22Rv1 (cell line): ENCODE measurements at regions not wholly inside any gene's neighbourhood (a gene's known extent, or its start where the extent isn't known, plus 50 kb on each side); places are given as distances from the start of the nearest gene placed in this dataset.

Experiments used
- H3K27ac ChIP-seq: fragments of 450-650 bp; 2 replicates; pipeline ENCODE4 v1.5.1; 2017
- ZFX ChIP-seq: fragments of 450-650 bp; IDR thresholded peaks from 2 replicates; pipeline ENCODE4 v1.6.1; 2017; ENCODE audit warnings: antibody characterized with exemption, borderline replicate concordance
- TF ChIP-seq, protein P1 (sequence below): fragments of 450-650 bp; IDR thresholded peaks from 2 replicates; pipeline ENCODE4 v1.5.1; 2017; ENCODE audit warnings: mild to moderate bottlenecking

DNA sequence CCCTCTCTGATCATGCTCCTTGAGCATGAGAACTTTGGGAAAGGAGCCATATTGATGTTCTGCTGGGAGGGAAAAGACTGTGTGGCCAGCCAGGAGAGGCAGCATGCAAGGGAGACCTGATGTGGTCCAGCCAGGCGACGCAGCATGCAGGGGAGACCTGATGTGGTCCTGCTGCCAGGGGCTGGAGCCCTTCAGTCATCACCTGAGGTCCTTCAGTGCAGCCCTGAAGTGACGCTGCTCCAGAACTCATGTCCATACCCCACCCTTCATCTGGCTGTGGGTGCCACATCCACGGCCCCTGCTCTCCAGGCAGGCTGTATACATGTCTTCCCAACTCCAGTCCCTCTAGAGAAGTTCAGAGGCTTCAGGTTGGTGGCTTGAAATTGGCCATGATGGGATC is 134.4 kb downstream of the ERMARD start:
- TF ChIP-seq, protein P1, sequence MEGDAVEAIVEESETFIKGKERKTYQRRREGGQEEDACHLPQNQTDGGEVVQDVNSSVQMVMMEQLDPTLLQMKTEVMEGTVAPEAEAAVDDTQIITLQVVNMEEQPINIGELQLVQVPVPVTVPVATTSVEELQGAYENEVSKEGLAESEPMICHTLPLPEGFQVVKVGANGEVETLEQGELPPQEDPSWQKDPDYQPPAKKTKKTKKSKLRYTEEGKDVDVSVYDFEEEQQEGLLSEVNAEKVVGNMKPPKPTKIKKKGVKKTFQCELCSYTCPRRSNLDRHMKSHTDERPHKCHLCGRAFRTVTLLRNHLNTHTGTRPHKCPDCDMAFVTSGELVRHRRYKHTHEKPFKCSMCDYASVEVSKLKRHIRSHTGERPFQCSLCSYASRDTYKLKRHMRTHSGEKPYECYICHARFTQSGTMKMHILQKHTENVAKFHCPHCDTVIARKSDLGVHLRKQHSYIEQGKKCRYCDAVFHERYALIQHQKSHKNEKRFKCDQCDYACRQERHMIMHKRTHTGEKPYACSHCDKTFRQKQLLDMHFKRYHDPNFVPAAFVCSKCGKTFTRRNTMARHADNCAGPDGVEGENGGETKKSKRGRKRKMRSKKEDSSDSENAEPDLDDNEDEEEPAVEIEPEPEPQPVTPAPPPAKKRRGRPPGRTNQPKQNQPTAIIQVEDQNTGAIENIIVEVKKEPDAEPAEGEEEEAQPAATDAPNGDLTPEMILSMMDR = no peak
- no peak for TF ChIP-seq ZFX
- no peak overlapping the region for H3K27ac ChIP-seq

DNA sequence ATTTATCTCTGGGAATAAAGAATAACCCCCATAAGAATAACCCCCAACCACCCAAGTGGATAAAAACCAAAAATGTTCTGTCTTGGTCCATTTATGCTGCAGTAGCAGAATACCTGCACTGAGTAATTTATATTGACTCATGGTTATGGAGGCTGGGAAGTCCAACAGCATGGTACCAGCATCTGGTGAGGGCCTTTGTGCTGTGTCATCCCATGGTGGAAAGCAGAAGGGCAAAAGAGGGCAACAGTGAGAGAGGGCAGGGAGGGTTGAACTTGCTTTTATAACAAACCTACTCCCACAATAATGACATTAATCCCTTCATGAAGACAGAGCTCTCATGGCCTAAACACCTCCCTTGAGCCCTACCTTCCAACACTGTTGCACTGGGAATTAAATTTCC is 133.7 kb downstream of the ERMARD start:
- TF ChIP-seq, protein P1 = no peak
- no peak for TF ChIP-seq ZFX
- no peak overlapping the region for H3K27ac ChIP-seq

DNA sequence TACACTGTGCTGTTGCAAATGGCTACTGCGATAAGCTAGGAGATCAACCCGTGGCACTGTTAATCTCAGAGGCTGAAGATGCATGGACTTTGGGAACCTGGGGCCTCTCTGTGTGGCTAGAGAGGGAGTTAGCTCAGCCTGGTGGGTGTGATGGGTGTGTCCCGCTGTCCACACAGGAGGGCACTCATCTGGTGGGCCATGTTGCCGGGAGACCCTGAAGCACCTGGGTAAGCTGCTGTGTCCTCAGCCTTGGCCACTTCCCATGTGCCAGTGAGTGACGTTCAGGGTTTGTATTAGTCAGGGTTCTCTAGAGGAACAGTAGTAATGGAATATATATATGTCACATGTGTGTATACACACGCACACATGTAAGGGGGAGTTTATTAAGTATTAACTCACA is 132.7 kb downstream of the ERMARD start:
- TF ChIP-seq, protein P1 = no peak
- TF ChIP-seq ZFX = no peak
- no peak overlapping the region for H3K27ac ChIP-seq

DNA sequence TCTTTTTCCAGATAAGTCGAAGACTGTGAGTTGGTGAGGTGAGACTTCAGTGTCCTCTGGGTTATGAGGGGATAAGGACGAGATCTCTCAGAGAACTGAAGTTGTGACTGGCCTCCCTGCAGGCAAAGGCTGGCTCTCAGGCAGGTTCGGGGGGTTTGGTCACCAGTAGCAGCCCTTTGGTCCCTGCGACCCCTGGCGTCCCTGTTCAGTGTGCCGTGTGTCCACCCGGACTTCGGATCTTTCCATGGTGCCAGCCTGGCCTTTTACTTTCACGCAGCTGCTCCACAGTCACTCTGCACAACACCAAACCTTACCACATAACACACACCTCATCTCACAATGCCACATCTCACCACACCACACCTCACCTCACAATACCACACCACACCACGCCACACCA is 131.9 kb downstream of the ERMARD start:
- H3K27ac ChIP-seq = no peak overlapping the region
- TF ChIP-seq, protein P1 = no peak
- no peak for TF ChIP-seq ZFX

DNA sequence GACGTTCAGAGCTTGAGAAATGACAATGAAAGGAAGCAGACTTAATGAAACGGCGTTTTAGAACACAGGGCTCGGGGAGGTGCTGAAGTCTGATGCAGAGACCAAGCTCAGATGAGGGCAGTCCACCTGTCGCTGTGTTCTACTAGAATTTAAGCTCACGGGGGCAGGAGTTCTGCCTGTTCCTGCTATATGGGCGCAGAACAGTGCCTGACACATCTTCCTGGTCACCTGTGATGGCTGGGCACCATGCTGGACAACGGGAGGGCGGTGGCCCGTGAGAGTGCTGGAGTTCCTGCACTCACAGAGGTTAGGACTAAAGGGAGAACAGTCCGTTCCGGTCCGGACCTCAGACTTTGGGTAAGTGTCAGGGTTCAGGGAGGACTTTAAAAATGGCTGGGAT is 130.6 kb downstream of the ERMARD start:
- TF ChIP-seq ZFX = no peak
- TF ChIP-seq, protein P1 = no peak
- H3K27ac ChIP-seq = no peak overlapping the region

DNA sequence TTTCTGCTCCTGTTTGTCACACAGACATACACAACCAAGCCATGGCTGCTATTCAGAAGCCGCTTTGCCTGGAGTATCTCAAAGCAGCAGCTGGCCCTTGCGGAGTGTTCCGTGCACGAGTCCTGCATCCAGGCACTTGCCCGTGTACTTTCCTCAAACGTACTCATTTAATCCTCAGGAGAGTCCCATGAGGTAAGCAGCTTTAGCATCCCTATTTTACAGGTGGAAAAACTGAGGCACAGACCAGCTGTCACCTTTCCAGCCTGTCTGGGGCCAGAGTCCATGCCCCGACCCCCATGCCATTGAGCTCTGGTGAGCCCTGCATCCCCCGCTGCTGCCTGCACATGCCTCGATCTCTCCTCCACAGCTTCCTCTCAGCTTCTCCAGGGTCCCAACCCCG is 130.0 kb downstream of the ERMARD start:
- no peak for TF ChIP-seq ZFX
- TF ChIP-seq, protein P1 = no peak
- no peak overlapping the region for H3K27ac ChIP-seq

DNA sequence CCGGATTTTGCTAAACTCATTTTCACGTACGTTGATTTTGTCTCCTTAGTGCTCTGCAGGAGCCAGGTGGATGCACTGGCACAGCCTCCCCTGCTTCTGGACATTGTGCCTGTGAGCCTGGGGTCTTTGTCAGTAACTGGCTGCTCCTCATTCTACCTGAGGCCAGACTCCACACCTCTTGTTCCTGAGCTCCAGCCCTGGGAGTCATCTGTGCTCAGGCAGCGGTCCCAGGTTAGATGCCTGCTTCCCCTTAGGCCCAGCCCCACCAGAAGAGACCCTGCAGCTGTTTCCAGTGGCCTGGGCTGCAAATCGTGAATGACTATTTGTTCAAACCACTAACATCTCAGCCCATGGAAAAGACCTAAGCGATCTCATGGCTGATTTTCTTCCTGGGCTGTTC is 129.1 kb downstream of the ERMARD start:
- TF ChIP-seq, protein P1 = no peak
- TF ChIP-seq ZFX = no peak

More for the DNA sequence above, 129.1 kb downstream of the ERMARD start:
- H3K27ac ChIP-seq = no peak overlapping the region
